Nephron (organoid): ENCODE measurements at regions not wholly inside any gene's neighbourhood (a gene's known extent, or its start where the extent isn't known, plus 50 kb on each side); places are given as distances from the start of the nearest gene placed in this dataset.

ENCODE experiments used
- H3K27ac Mint-ChIP-seq, 3 experiments: 2 replicates each; pipeline ENCODE4 v1.8.0; 2020; ENCODE audit warnings: mixed read lengths in 3 of 3, mild to moderate bottlenecking in 2 of 3, moderate library complexity in 1 of 3
- H3K27me3 Mint-ChIP-seq: 2 replicates; pipeline ENCODE4 v1.8.0; 2021; ENCODE audit warnings: low read depth, mild to moderate bottlenecking, moderate library complexity, mixed read lengths
- H3K36me3 Mint-ChIP-seq: 2 replicates; pipeline ENCODE4 v1.8.0; 2020; ENCODE audit warnings: low read depth, mixed read lengths
- H3K4me1 Mint-ChIP-seq: 2 replicates; pipeline ENCODE4 v1.8.0; 2020; ENCODE audit warnings: mixed read lengths
- H3K4me3 Mint-ChIP-seq, 3 experiments: 2 replicates each; pipeline ENCODE4 v1.8.0; 2020; ENCODE audit warnings: mild to moderate bottlenecking in 3 of 3, mixed read lengths in 3 of 3, moderate library complexity in 2 of 3
- H3K9me3 Mint-ChIP-seq: 2 replicates; pipeline ENCODE4 v1.8.0; 2020; ENCODE audit warnings: mixed read lengths
- TF ChIP-seq, protein P1 (sequence below), 3 experiments: fragments of 200-600 bp; sonication (generic); IDR thresholded peaks; one replicate each; pipeline ENCODE4 v1.5.0; 2021; ENCODE audit warnings: antibody characterized with exemption in 3 of 3; ENCODE audit not compliant: unreplicated experiment in 3 of 3

DNA sequence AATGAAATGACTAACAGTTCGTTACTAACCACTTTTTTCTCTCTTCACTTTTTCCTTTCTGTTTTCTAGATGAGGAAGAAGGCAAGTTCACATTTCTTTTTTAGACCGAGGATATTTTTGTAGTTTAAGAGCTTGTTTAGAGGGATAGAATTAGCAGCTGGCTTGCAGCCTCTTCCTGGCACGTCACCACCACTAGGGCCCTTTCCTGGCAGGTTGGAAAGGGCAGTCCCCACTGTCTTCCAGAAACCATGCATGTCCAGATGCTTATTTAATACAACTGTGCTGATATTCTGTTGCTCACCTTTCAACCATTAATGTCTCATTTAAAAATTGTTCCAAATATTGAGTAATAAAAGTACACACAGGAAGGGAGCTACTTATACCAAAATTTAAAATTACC lies 209.5 kb upstream of the PACRGL start:
- Mint-ChIP-seq H3K4me3 (no peak overlapping the region), H3K27me3 (no peaks in the 10 kb centered on the region), H3K9me3 (no peaks in the 10 kb centered on the region), H3K36me3 (peaks cover 50% of the 10 kb centered on the region), H3K27ac (no peak overlapping the region), H3K4me1 (peaks cover 6% of the 10 kb centered on the region)
- TF ChIP-seq, protein P1, sequence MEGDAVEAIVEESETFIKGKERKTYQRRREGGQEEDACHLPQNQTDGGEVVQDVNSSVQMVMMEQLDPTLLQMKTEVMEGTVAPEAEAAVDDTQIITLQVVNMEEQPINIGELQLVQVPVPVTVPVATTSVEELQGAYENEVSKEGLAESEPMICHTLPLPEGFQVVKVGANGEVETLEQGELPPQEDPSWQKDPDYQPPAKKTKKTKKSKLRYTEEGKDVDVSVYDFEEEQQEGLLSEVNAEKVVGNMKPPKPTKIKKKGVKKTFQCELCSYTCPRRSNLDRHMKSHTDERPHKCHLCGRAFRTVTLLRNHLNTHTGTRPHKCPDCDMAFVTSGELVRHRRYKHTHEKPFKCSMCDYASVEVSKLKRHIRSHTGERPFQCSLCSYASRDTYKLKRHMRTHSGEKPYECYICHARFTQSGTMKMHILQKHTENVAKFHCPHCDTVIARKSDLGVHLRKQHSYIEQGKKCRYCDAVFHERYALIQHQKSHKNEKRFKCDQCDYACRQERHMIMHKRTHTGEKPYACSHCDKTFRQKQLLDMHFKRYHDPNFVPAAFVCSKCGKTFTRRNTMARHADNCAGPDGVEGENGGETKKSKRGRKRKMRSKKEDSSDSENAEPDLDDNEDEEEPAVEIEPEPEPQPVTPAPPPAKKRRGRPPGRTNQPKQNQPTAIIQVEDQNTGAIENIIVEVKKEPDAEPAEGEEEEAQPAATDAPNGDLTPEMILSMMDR (IDR thresholded peaks at IDR 0.05; ENCODE audit: unreplicated experiment in 3 of 3) = no peak

DNA sequence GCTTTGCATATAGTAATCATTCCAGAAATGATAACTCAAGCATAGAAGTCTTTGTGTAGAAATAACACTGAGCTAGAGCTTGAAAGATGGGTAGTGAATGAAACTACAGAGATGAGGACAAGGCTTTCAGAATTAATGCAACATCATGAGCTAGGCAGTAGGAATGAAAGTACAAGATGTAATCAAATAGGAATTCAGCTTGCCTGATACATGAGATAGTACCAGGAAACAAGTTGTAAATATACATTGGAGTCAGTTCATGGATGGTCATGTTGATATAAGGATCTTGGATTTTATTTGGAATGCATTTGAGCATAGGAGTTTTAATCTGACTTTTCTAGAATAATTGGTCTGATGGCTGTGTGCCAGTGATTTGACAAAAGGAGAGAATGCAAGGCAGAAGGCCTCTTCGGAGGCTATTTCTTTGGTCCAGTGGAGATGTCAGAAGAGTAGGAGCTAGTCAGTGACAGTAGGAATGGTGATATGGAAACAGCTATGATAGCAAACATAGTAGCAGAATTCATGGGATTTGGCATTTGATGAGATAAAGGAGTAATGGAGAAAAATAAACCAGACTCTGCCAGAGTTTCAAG lies 206.4 kb upstream of the PACRGL start:
- no peak overlapping the region for H3K4me3 Mint-ChIP-seq
- no peaks in the 10 kb centered on the region for H3K4me1 Mint-ChIP-seq
- TF ChIP-seq, protein P1 (IDR thresholded peaks at IDR 0.05; ENCODE audit: unreplicated experiment in 3 of 3) = no peak
- no peak overlapping the region for H3K27ac Mint-ChIP-seq
- no peaks in the 10 kb centered on the region for H3K27me3 Mint-ChIP-seq
- peaks cover 42% of the 10 kb centered on the region for H3K36me3 Mint-ChIP-seq
- no peaks in the 10 kb centered on the region for H3K9me3 Mint-ChIP-seq

DNA sequence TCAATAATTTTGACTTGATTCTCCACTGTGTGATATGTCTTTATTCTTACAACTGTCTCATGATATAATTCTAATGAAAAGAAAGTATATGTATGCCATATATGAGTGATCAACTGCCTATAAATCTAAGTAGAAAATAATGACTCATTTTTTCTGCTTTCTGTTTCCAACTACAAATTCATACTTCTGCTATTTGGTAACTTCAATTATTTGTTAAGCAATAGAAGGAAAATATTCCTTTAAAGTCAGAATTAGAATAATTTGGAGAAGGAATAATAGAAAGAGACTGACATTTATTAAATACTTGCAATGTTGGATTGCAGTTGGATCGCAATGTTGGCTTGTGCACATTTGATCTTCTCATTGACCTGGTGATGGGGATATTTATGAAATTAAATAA lies 204.2 kb upstream of the PACRGL start:
- no peak overlapping the region for H3K4me3 Mint-ChIP-seq
- H3K36me3 Mint-ChIP-seq = peaks cover 27% of the 10 kb centered on the region
- no peak overlapping the region for H3K27ac Mint-ChIP-seq
- no peaks in the 10 kb centered on the region for H3K4me1 Mint-ChIP-seq
- TF ChIP-seq, protein P1 (IDR thresholded peaks at IDR 0.05; ENCODE audit: unreplicated experiment in 3 of 3) = no peak
- H3K9me3 Mint-ChIP-seq = no peaks in the 10 kb centered on the region
- H3K27me3 Mint-ChIP-seq = no peaks in the 10 kb centered on the region

DNA sequence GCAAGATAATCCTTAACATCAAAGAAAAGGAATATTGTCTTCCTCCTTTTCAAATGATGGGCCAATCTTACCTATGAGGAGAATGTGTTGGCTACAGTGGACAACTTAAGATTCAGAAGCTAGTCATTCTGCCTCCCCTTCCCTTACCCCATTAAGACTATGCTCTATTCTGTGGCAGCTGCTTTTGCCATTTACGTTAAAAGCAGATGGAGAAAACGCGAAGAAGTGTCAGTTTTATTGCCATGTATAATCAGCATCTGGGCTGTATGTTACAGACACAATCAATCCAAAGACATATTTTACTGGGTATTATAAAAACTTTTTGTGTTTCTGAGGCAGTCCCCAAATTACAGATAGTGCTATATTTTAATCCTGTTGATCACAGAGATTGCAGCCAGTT lies 196.1 kb upstream of the PACRGL start:
- Mint-ChIP-seq H3K36me3 (peaks cover 1% of the 10 kb centered on the region), H3K4me3 (no peak overlapping the region), H3K4me1 (no peaks in the 10 kb centered on the region), H3K27ac (no peak overlapping the region), H3K27me3 (no peaks in the 10 kb centered on the region), H3K9me3 (no peaks in the 10 kb centered on the region)
- TF ChIP-seq, protein P1 (IDR thresholded peaks at IDR 0.05; ENCODE audit: unreplicated experiment in 3 of 3) = no peak

DNA sequence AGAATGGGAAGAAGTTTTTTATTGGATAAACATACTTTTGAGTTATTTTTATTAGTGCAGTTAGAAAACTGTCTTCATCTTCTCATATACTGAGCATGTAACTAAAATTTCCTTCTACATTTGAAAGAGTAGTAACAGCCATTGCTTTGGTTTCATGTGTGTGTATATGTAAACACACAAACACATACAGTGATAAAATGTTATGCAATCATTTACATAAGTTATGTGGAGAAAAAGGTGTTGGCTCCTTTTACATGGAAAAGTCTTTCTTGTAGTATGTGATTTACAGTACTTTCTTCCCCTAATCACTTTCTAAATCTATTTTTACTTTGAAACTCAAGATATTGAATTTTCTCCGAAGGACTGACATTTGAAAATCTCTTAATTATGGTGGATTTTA lies 194.3 kb upstream of the PACRGL start:
- H3K4me3 Mint-ChIP-seq = no peak overlapping the region
- H3K9me3 Mint-ChIP-seq = no peaks in the 10 kb centered on the region
- TF ChIP-seq, protein P1 (IDR thresholded peaks at IDR 0.05; ENCODE audit: unreplicated experiment in 3 of 3) = no peak
- H3K27ac Mint-ChIP-seq = no peak overlapping the region
- no peaks in the 10 kb centered on the region for H3K27me3 Mint-ChIP-seq
- H3K4me1 Mint-ChIP-seq = no peaks in the 10 kb centered on the region
- peaks cover 5% of the 10 kb centered on the region for H3K36me3 Mint-ChIP-seq

DNA sequence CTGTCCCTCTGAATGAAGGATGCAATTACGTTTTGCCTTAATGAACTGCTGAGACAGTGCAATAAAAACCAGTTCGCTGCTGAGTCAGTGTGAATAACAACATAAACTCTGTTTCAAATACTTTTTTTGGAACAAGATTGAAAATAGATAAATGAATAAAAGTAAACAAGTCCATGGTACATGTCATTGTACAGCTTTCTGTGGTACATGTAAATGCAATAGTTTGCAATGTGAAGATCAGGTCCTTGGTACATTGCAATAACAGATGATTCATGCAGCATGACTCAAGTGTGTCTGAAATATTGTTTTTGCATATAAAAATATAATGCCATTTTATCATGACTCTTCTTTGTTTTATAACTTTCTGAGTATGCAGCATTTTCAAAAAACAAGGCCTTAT lies 193.4 kb upstream of the PACRGL start:
- TF ChIP-seq, protein P1 (IDR thresholded peaks at IDR 0.05; ENCODE audit: unreplicated experiment in 3 of 3) = no peak
- Mint-ChIP-seq H3K4me1 (no peaks in the 10 kb centered on the region), H3K36me3 (peaks cover 5% of the 10 kb centered on the region), H3K4me3 (no peak overlapping the region), H3K9me3 (no peaks in the 10 kb centered on the region), H3K27ac (no peak overlapping the region), H3K27me3 (no peaks in the 10 kb centered on the region)
